B cell (primary cell): ENCODE measurements at regions not wholly inside any gene's neighbourhood (a gene's known extent, or its start where the extent isn't known, plus 50 kb on each side); places are given as distances from the start of the nearest gene placed in this dataset.

Experiments used
- ATAC-seq: fragments of 200-7000 bp; cut with Tn5 transposase; one replicate; pipeline ENCODE4 v1.10.0; 2021; ENCODE audit warnings: low read depth, mild to moderate bottlenecking, moderate number of reproducible peaks, moderate library complexity
- CTCF ChIA-PET: fragments of 350-600 bp; sonication (Branson Sonifier 250); formaldehyde crosslinking; loops from one replicate; lab custom pipeline; 2021; ENCODE audit warnings: antibody characterized with exemption, inconsistent platforms; lab: Charles Lee
- POLR2A ChIA-PET: fragments of 350-600 bp; sonication (Branson Sonifier 250); formaldehyde crosslinking; loops from one replicate; lab custom pipeline; 2021; ENCODE audit warnings: antibody characterized with exemption; lab: Charles Lee
- DNase-seq: peaks from one replicate; pipeline ENCODE4 v3.0.0; 2013
- H2AFZ ChIP-seq: 2 replicates; pipeline ENCODE4 v1.6.1; 2012; ENCODE audit warnings: mild to moderate bottlenecking, low read depth, low read length; ENCODE audit not compliant: insufficient read depth, poor library complexity, severe bottlenecking
- H3K27ac ChIP-seq, 2 donors: 1 replicate in 1 of 2; 2 replicates in 1 of 2; pipeline ENCODE4 v1.5.1; 2012 to 2013; ENCODE audit warnings: low read length in 2 of 2, mild to moderate bottlenecking in 2 of 2, moderate library complexity in 1 of 2
- H3K27me3 ChIP-seq, 4 experiments: fragments of 200-600 bp in 1 of 4; sonication (generic) in 1 of 4; replicated peaks in 1 of 4; 1 replicate in 2 of 4; 2 replicates in 2 of 4; pipeline versions ENCODE4 v1.6.1 to v1.7.0; 2013 to 2016; ENCODE audit warnings: low read length in 3 of 4, mild to moderate bottlenecking in 2 of 4, mixed read lengths in 1 of 4, moderate library complexity in 1 of 4; ENCODE audit not compliant: insufficient read depth in 4 of 4, control insufficient read depth in 3 of 4; ENCODE audit errors: control extremely low read depth in 1 of 4
- H3K36me3 ChIP-seq, 2 experiments: replicated peaks in 1 of 2; 1 replicate in 1 of 2; 2 replicates in 1 of 2; pipeline versions ENCODE4 v1.6.1 to v1.7.1; 2013; ENCODE audit warnings: low read length in 1 of 2; ENCODE audit not compliant: insufficient read depth in 2 of 2, control insufficient read depth in 1 of 2; ENCODE audit errors: control extremely low read depth in 1 of 2, extremely low read depth in 1 of 2
- H3K4me1 ChIP-seq, 2 donors: fragments of 200-600 bp in 1 of 2; sonication (generic) in 1 of 2; 1 replicate in 1 of 2; 2 replicates in 1 of 2; pipeline versions ENCODE4 v1.5.1 to v1.6.1; 2013 to 2017; ENCODE audit warnings: low read length in 2 of 2; ENCODE audit not compliant: control insufficient read depth in 2 of 2, insufficient read depth in 2 of 2
- H3K4me2 ChIP-seq: replicated peaks from 2 replicates; pipeline ENCODE3; 2012; ENCODE audit warnings: mild to moderate bottlenecking, low read depth, low read length; ENCODE audit not compliant: poor library complexity, severe bottlenecking
- H3K4me3 ChIP-seq, 5 experiments: fragments of 200-600 bp in 1 of 5; sonication (generic) in 1 of 5; 1 replicate in 3 of 5; 2 replicates in 2 of 5; pipeline versions ENCODE4 v1.5.1 to v1.7.0; 2011 to 2016; ENCODE audit warnings: low read length in 4 of 5, mild to moderate bottlenecking in 4 of 5, low read depth in 2 of 5, control low read depth in 1 of 5, moderate library complexity in 1 of 5; ENCODE audit not compliant: insufficient read depth in 1 of 5; ENCODE audit errors: control extremely low read depth in 1 of 5, extremely low read depth in 1 of 5
- H3K79me2 ChIP-seq: fragments of 200-600 bp; sonication (generic); one replicate; pipeline ENCODE4 v1.6.0; 2016; ENCODE audit warnings: low read length; ENCODE audit not compliant: control insufficient read depth, insufficient read depth
- H3K9ac ChIP-seq: fragments of 200-600 bp; sonication (generic); 2 replicates; pipeline ENCODE4 v1.6.1; 2017; ENCODE audit warnings: mild to moderate bottlenecking, low read length, moderate library complexity
- H3K9me3 ChIP-seq, 3 donors: one replicate each; pipeline versions ENCODE4 v1.6.1 to v1.7.1; 2013; ENCODE audit warnings: low read length in 2 of 3; ENCODE audit not compliant: control insufficient read depth in 2 of 3, insufficient read depth in 1 of 3; ENCODE audit errors: control extremely low read depth in 1 of 3
- H4K20me1 ChIP-seq: 2 replicates; pipeline ENCODE4 v1.6.0; 2012; ENCODE audit warnings: mild to moderate bottlenecking, low read length; ENCODE audit not compliant: insufficient read depth, control insufficient read depth, poor library complexity, severe bottlenecking
- H3K27ac Mint-ChIP-seq: one replicate; pipeline ENCODE4 v1.8.0; 2021; ENCODE audit warnings: mixed read lengths
- H3K27me3 Mint-ChIP-seq: one replicate; pipeline ENCODE4 v1.8.0; 2021; ENCODE audit warnings: mixed read lengths
- H3K4me1 Mint-ChIP-seq: one replicate; pipeline ENCODE4 v1.8.0; 2021; ENCODE audit warnings: mixed read lengths
- H3K4me3 Mint-ChIP-seq: one replicate; pipeline ENCODE4 v1.8.0; 2021; ENCODE audit warnings: mixed read lengths
- H3K9me3 Mint-ChIP-seq: one replicate; pipeline ENCODE4 v1.8.0; 2022; ENCODE audit warnings: mixed read lengths; ENCODE audit not compliant: insufficient read depth
- CTCF ChIP-seq: fragments of 200-600 bp; IDR thresholded peaks from one replicate; pipeline ENCODE4 v1.8.0; 2022; ENCODE audit warnings: antibody characterized with exemption, mild to moderate bottlenecking
- EZH2 ChIP-seq: IDR thresholded peaks from 2 replicates; pipeline ENCODE4 v1.6.1; 2012; ENCODE audit warnings: borderline replicate concordance, low read depth, mild to moderate bottlenecking, moderate library complexity, low read length; ENCODE audit not compliant: insufficient read depth, poor library complexity, severe bottlenecking
- WGBS: methylation state at CpG from one replicate; pipeline ENCODE4 v1.1.5; 2013; ENCODE audit warnings: missing lambda C conversion rate; ENCODE audit not compliant: insufficient coverage; 5-methylcytosine and 5-hydroxymethylcytosine counted together
- intact Hi-C: fragments of 100-400 bp; cut with micrococcal nuclease; formaldehyde crosslinking; loops from one replicate; pipeline ENCODE4 v1.10.0; 2022

- no peaks in the 10 kb centered on the region for H3K4me1 ChIP-seq
- Mint-ChIP-seq H3K4me3 (no peak overlapping the region), H3K9me3 (no peaks in the 10 kb centered on the region), H3K4me1 (no peaks in the 10 kb centered on the region), H3K27me3 (no peaks in the 10 kb centered on the region), H3K27ac (no peak overlapping the region)
- TF ChIP-seq EZH2 (no peak), CTCF (no peak)
- ChIA-PET CTCF (no interaction called here), POLR2A (no interaction called here)
- H3K79me2 ChIP-seq: no peaks in the 10 kb centered on the region
- no peaks in the 10 kb centered on the region for H3K27me3 ChIP-seq
- ATAC-seq (no peak), DNase-seq (no peak)
- H3K9ac ChIP-seq: no peak overlapping the region
- no peak overlapping the region for H2AFZ ChIP-seq
- no peaks in the 10 kb centered on the region for H4K20me1 ChIP-seq
- H3K4me3 ChIP-seq: no peak overlapping the region
- H3K36me3 ChIP-seq: no peaks in the 10 kb centered on the region
- H3K9me3 ChIP-seq: no peaks in the 10 kb centered on the region
- intact Hi-C loops: no loop called here
- 91% methylated on average over 7 of the region's 7 CpGs for WGBS
- H3K27ac ChIP-seq: no peak overlapping the region
- no peak overlapping the region for H3K4me2 ChIP-seq
Observed at GRCh38 chr4:20612313-20612712, 87.9 kb upstream of the PACRGL start.

DNA sequence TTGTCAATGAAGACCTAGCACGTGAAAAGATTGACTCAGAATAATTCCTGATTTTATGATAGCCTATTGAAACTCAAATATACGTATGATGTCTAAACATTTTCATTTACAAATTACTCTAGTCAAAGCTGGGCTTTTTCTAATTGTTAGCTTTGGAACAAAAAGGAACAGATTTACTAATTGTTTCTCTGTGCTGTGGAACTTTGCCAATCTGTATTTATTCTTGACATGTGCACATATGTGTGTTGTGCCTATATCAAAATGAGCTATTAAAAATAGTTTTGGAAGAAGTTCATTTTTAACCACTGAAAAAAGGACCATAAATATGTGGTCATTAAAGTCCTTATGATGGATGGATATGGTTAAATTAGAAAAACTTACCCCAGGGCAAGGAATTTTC, 85.4 kb upstream of the PACRGL start:
- no peaks in the 10 kb centered on the region for H3K4me1 Mint-ChIP-seq
- no CpG with 5 or more reads among the region's 2 CpGs for WGBS
- Histone ChIP-seq H3K4me3 (no peak overlapping the region), H3K4me1 (no peaks in the 10 kb centered on the region), H3K27me3 (no peaks in the 10 kb centered on the region), H4K20me1 (no peaks in the 10 kb centered on the region), H3K27ac (no peak overlapping the region), H3K36me3 (no peaks in the 10 kb centered on the region), H3K9me3 (no peaks in the 10 kb centered on the region), H3K4me2 (no peak overlapping the region), H3K9ac (no peak overlapping the region), H2AFZ (no peak overlapping the region), H3K79me2 (no peaks in the 10 kb centered on the region)
- no peak overlapping the region for H3K4me3 Mint-ChIP-seq
- ChIA-PET POLR2A (no interaction called here), CTCF (no interaction called here)
- TF ChIP-seq EZH2: no peak
- TF ChIP-seq CTCF: no peak
- DNase-seq: no peak
- ATAC-seq: no peak
- intact Hi-C loops: no loop called here
- H3K27me3 Mint-ChIP-seq: no peaks in the 10 kb centered on the region
- no peak overlapping the region for H3K27ac Mint-ChIP-seq
- no peaks in the 10 kb centered on the region for H3K9me3 Mint-ChIP-seq
